H54 (cell line): ENCODE measurements at regions not wholly inside any gene's neighbourhood (a gene's known extent, or its start where the extent isn't known, plus 50 kb on each side); places are given as distances from the start of the nearest gene placed in this dataset.

Experiments used
- DNase-seq: peaks from one replicate; pipeline ENCODE4 v3.0.0; 2011; ENCODE audit warnings: low spot score, mixed read lengths; ENCODE audit not compliant: insufficient read length
- FAIRE-seq: peaks from 3 replicates; lab custom pipeline; 2011; peaks lifted over from hg19 to GRCh38; lab: Jason Lieb, UNC
- POLR2A ChIP-seq: IDR thresholded peaks from 2 replicates; pipeline ENCODE4 v1.6.1; 2011; ENCODE audit warnings: low read depth, mild to moderate bottlenecking, low read length

DNA sequence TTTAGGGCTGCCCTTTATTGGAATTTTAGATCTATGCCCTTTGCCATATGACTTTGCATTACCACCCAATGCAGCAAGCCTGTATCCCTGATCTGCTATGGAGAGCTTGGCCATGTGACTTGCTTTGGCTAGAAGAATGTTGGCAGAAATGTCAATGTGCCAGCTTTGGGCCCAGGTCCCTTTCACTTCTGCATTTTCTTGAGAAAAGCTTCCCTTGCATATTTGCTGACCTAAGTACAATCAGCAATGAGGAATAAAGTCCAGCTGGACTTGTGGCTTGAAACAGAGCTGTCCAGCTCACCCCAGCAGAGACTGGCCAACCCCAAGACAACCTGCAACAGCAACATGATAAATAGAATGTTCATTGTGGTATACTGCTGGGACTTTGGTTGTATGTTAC is 135.9 kb downstream of the PAH start:
- no peak for TF ChIP-seq POLR2A
- DNase-seq (no peak), FAIRE-seq (no peak)

GRCh38 chr12:102776041-102776440 is 141.0 kb downstream of the PAH start:
- FAIRE-seq (no peak), DNase-seq (no peak)
- TF ChIP-seq POLR2A = no peak

- TF ChIP-seq POLR2A = no peak
- peak; percentile 19 for DNase-seq
- FAIRE-seq = peak; percentile 72
Measured at GRCh38 chr12:102769323-102769916, 147.6 kb downstream of the PAH start.

DNA sequence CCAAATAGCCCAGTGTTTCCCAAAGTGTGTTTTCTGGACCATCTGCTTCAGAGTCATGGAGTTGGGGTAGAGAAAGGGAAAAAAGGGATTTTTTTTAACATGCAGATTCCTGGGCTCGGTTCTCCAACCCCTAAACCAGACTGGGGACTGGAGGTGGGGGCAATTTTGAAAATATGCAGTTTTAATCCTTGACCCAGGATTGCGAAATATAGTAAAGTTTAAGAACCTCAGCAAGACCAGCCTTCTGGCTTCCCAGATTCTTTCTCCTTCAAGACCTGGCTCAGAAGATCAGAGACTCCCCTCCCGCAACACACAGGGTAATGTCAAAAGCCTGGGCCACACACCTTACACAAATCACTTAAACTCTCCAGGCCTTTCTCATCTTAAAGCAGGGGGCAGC is 150.1 kb downstream of the PAH start:
- TF ChIP-seq POLR2A = no peak
- DNase-seq = no peak
- FAIRE-seq = no peak

DNA sequence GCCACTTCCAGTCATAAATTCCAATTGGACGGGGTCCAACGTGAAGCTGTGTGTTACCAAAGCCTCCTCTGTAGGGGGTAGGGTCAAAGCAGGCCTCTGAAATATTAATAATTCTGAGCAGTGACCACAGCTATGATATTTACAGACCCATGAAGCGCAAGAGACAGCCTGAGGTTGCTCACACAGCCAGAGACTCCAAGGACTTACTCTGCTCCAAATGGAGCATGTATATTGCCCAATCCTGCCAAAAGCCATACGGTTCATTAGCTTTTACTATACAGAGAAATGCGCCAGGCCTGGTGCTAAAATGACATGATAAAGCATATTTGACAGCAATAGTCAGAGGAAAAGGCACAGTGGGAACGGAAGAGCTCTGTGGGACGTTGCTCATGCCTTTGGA is 151.3 kb downstream of the PAH start:
- FAIRE-seq = no peak

DNA sequence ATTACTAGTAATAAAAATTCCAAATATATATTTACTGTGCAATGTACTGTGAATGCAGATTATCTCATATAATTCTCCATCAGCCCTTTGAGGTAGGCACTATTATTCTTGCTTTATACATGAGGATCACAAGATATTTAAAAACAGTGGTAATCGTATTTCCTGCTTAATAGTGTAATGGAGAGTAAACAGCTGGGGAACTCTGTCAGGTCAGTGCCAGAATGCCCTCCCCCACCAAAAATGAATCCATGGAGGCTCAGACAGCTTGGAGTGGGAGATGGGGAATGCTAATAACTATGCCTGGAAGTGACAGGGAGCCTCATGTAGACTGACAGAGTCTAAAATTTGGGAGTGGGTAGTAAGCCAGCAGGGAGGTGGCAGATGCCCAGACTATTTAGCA is 153.6 kb downstream of the PAH start:
- FAIRE-seq = no peak
- no peak for DNase-seq
- no peak for TF ChIP-seq POLR2A

More for the DNA sequence above, 151.3 kb downstream of the PAH start:
- DNase-seq = no peak
- TF ChIP-seq POLR2A = no peak

- DNase-seq (no peak), FAIRE-seq (no peak)
- no peak for TF ChIP-seq POLR2A
Measured at GRCh38 chr12:102763061-102763460, 154.0 kb downstream of the PAH start.

DNA sequence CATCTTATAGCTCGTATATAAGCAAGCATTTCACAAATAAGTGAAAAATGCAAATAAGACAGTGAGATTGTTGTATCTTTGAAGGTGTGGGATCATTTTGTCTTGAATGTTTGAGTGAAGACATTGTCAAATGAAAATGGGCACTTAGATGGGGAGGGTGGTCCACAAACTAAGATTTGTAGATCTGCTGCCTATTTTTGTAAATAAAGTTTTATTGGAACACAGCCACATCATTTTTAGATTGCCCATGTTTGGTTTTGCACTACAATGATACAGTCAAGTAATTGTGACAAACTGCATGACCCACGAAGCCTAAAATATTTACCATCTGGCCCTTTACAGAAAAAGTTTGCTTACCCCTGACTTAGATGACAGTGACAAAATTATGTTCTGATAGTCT is 156.7 kb downstream of the PAH start:
- no peak for TF ChIP-seq POLR2A
- FAIRE-seq (no peak), DNase-seq (no peak)

DNA sequence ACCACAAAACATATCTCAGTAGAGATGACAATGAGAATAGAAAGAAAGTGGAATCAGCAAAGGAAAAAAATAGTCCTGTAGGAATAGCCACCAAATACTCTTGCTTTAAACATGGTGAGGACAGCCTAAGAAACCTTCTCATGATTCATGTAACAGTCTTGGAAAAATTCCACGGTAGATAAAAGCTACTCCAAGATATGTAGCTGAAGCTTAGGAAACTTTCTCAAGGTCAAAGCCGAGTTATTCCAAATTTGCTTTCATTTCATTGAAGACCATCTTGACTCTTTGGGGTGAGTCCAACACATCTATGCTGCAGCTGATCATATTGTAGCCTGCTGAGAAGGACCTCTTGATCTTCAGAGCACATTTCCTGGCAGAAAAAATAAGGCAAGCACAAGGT is 157.6 kb downstream of the PAH start:
- TF ChIP-seq POLR2A = no peak
- FAIRE-seq (no peak), DNase-seq (no peak)

DNA sequence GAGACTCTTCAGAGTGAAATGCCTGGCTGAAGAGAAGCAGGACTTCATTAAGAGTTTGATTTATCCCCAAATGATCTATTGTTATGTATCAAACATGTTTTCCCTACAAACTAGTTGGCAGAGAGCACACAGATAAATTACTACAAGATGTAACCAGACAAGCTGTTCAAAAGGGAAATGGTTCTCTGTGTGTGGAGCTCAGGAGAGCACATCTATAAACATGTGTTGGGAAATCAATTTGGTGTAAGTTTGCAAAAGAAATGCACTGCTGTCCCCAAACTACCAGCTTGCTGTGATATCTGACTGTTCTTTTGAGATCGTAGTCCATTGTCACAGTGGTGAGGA is 159.2 kb downstream of the PAH start:
- FAIRE-seq (no peak), DNase-seq (no peak)
- TF ChIP-seq POLR2A = no peak

DNA sequence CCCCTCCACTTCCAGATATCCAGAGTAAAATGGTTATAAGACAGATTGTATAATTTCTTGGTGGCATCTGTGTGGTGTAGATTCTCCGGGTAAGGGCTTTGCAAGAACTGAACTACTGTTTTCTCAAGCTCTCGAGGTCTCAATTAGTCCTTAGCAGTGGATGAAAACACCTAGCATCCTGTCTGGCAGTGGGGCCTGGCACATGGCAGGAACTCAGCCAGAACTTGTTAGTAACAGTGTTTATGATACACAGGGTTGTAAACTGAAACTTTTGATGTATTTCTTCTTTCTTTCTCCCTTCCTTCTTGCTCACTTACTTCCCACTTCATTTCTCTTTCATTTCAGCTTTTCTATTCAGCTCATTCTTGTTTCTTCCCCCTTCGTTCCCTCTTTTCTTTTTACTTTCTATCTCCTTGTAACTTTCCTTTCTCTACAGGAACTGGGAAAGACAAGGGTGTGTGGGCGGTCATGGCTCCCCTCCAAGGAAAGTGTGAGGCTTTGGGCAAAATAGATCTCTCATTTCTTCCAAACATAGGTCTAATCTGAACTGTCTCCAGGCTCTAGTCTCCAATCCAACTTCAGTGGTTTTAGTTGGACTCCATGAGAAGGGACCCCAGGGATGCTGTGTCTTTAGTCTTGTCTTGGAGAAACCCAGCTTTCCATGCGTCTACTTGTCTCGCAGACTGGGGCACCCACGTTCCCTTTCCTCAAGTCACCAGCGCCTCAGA is 159.7 kb downstream of the PAH start:
- no peak for DNase-seq
- FAIRE-seq = no peak
- TF ChIP-seq POLR2A = no peak

- no peak for TF ChIP-seq POLR2A
- no peak for DNase-seq
- no peak for FAIRE-seq
Measured at GRCh38 chr12:102756530-102756929, 160.5 kb downstream of the PAH start.

DNA sequence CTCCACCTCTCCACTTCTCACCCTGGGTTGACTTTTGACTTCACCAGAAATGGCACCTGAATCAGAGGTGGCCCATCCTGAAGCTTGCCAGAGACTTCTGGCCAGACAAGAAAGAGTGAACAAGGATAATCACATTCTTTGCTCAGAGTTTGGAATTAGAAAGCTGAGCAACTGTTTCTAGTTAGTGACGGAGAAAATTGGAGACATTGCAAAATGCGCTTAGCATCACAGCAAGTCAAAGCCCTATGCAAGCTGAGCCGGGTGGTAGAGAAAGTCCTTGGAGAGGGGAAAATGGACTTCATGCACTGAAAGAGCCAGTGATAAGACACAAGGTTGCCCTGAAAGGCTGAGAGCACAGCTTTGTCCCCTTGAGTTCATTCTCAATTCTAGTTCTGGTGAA is 161.8 kb downstream of the PAH start:
- no peak for DNase-seq
- TF ChIP-seq POLR2A = no peak
- no peak for FAIRE-seq

DNA sequence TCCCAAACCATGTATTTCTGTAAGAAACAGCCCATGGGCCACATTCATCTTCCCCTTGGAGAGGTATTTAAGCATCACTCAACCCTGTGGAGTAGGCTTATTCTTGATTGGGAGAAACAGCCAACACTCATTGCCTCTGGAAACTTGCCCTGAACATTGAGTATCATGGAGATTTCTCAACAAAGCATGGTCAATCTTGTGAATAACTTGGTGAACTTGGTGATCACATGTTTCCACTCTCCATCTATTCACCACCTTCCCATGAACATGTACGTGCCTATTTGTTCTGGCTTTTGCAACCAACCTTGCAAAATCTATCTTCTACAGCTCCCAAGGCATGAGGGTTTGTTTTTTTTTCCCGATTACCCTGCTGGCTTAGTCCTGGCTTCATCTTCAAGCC is 163.2 kb downstream of the PAH start:
- no peak for TF ChIP-seq POLR2A
- DNase-seq = no peak
- FAIRE-seq = no peak

DNA sequence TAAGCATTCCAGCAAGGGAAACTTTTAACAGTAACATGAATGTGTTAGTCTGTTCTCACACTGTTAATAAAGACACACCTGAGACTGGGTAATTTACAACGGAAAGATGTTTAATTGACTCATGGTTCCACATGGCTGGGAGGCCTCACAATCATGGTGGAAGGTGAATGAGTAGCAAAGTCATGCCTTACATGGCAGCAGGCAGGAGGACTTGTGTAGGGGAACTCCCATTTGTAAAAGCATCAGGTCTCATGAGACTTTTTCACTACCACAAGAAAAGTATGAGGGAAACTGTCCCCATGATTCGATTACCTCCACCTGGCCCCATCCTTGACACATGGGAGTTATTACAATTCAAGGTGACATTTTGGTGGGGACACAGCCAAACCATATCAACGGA is 168.3 kb downstream of the PAH start:
- DNase-seq = no peak
- no peak for FAIRE-seq
- TF ChIP-seq POLR2A = no peak
